A549 (cell line): ENCODE measurements at regions not wholly inside any gene's neighbourhood (a gene's known extent, or its start where the extent isn't known, plus 50 kb on each side); places are given as distances from the start of the nearest gene placed in this dataset.

Experiments
- ATAC-seq, 2 experiments: fragments of 200-7000 bp in 1 of 2; fragments of >200 bp in 1 of 2; cut with Nextera tagmentation in 1 of 2; cut with Tn5 transposase in 1 of 2; 3 replicates each; pipeline versions ENCODE4 v1.8.0 to v1.9.1; 2018 to 2020; ENCODE audit warnings: mild to moderate bottlenecking in 1 of 2, moderate library complexity in 1 of 2
- CTCF ChIA-PET: fragments of 300-600 bp; sonication (Branson Sonifier 250); formaldehyde crosslinking; extraction: SDS; loops from one replicate; lab custom pipeline; 2021; ENCODE audit warnings: antibody characterized with exemption, inconsistent platforms; lab: Yijun Ruan, JAX
- POLR2A ChIA-PET: fragments of 350-600 bp; formaldehyde crosslinking; extraction: SDS; loops from one replicate; lab custom pipeline; 2021; ENCODE audit warnings: antibody characterized with exemption, inconsistent platforms; lab: Yijun Ruan, JAX
- DNase-seq, 2 experiments: peaks; one replicate each; pipeline versions ENCODE4 v3.0.0 to v3.0.0-alpha.2; 2011 to 2016; ENCODE audit warnings: low read depth in 1 of 2, low spot score in 1 of 2
- FAIRE-seq: peaks from 2 replicates; lab custom pipeline; 2011; peaks lifted over from hg19 to GRCh38; lab: Jason Lieb, UNC
- H3K27ac ChIP-seq, 2 experiments: fragments of >200 bp; sonication (Bioruptor Twin); formaldehyde crosslinking; 3 replicates each; pipeline ENCODE4 v1.5.1; 2016 to 2017
- H3K4me1 ChIP-seq: fragments of >200 bp; sonication (Bioruptor Twin); formaldehyde crosslinking; 3 replicates; pipeline ENCODE4 v1.6.1; 2016
- H3K4me2 ChIP-seq: fragments of >200 bp; sonication (Bioruptor Twin); formaldehyde crosslinking; 3 replicates; pipeline ENCODE4 v1.6.1; 2016
- H3K4me3 ChIP-seq: fragments of >200 bp; sonication (Bioruptor Twin); formaldehyde crosslinking; 3 replicates; pipeline ENCODE4 v1.5.1; 2016
- H3K9me3 ChIP-seq: fragments of >200 bp; sonication (Bioruptor Twin); formaldehyde crosslinking; 3 replicates; pipeline ENCODE4 v1.6.1; 2016
- BCL3 ChIP-seq: fragments of >200 bp; sonication (Bioruptor Twin); formaldehyde crosslinking; IDR thresholded peaks from 3 replicates; pipeline ENCODE4 v1.6.1; 2016
- BHLHE40 ChIP-seq: IDR thresholded peaks from 2 replicates; pipeline ENCODE4 v1.6.1; 2012; ENCODE audit warnings: low read depth, low read length, inconsistent platforms
- CBX8 ChIP-seq: fragments of 200-600 bp; sonication (generic); IDR thresholded peaks from 2 replicates; pipeline ENCODE4 v1.6.1; 2016
- CEBPB ChIP-seq, 2 experiments: fragments of >200 bp in 1 of 2; sonication (Bioruptor Twin) in 1 of 2; formaldehyde crosslinking in 1 of 2; IDR thresholded peaks; 2 replicates each; pipeline ENCODE4 v1.6.1; 2012 to 2016
- CHD2 ChIP-seq: fragments of 150-350 bp; IDR thresholded peaks from 2 replicates; pipeline ENCODE4 v1.6.1; 2014; ENCODE audit warnings: low read length; ENCODE audit not compliant: partially characterized antibody
- E2F6 ChIP-seq: IDR thresholded peaks from 2 replicates; pipeline ENCODE4 v1.6.1; 2012; ENCODE audit warnings: low read depth, borderline replicate concordance
- ESRRA ChIP-seq: fragments of 150-350 bp; IDR thresholded peaks from 2 replicates; pipeline ENCODE4 v1.6.1; 2014; ENCODE audit warnings: mild to moderate bottlenecking, low read length, borderline replicate concordance
- GATA3 ChIP-seq: IDR thresholded peaks from 2 replicates; pipeline ENCODE4 v1.6.1; 2012; ENCODE audit warnings: borderline replicate concordance
- HEYL ChIP-seq: fragments of 250-450 bp; sonication (Bioruptor Pico); IDR thresholded peaks from 2 replicates; pipeline ENCODE4 v1.8.0; 2021; ENCODE audit warnings: mild to moderate bottlenecking, moderate library complexity
- HMGXB4 ChIP-seq: fragments of 250-450 bp; sonication (Bioruptor Pico); IDR thresholded peaks from 2 replicates; pipeline ENCODE4 v1.5.0; 2021; ENCODE audit warnings: mild to moderate bottlenecking, moderate library complexity, borderline replicate concordance
- HOXA7 ChIP-seq: fragments of 250-450 bp; sonication (Bioruptor Pico); IDR thresholded peaks from 2 replicates; pipeline ENCODE4 v1.5.0; 2020; ENCODE audit warnings: mild to moderate bottlenecking, moderate library complexity
- HOXB13 ChIP-seq: fragments of 250-450 bp; sonication (Bioruptor Pico); IDR thresholded peaks from 2 replicates; pipeline ENCODE4 v1.5.0; 2020; ENCODE audit warnings: low read depth, mild to moderate bottlenecking, moderate library complexity
- KDM1A ChIP-seq: fragments of 200-600 bp; sonication (generic); IDR thresholded peaks from 2 replicates; pipeline ENCODE4 v1.6.1; 2016; ENCODE audit warnings: low read depth, mild to moderate bottlenecking
- KDM5A ChIP-seq: fragments of 200-600 bp; sonication (generic); IDR thresholded peaks from 2 replicates; pipeline ENCODE4 v1.6.1; 2016; ENCODE audit warnings: antibody characterized with exemption, mild to moderate bottlenecking
- MAX ChIP-seq: IDR thresholded peaks from 2 replicates; pipeline ENCODE4 v1.6.1; 2012
- MYC ChIP-seq: IDR thresholded peaks from 2 replicates; pipeline ENCODE4 v1.6.1; 2012; ENCODE audit warnings: mild to moderate bottlenecking, inconsistent platforms, low read length, improper control_type of control experiment, borderline replicate concordance
- PBX3 ChIP-seq: IDR thresholded peaks from 2 replicates; pipeline ENCODE4 v1.6.1; 2012
- PHF8 ChIP-seq: fragments of 200-600 bp; sonication (generic); IDR thresholded peaks from 2 replicates; pipeline ENCODE4 v1.6.1; 2016; ENCODE audit warnings: low read depth, mild to moderate bottlenecking, antibody characterized with exemption, moderate library complexity, borderline replicate concordance
- POLR2A ChIP-seq: IDR thresholded peaks from 2 replicates; pipeline ENCODE4 v1.6.1; 2012; ENCODE audit warnings: mild to moderate bottlenecking, low read length
- POLR2AphosphoS2 ChIP-seq: conservative IDR thresholded peaks from 2 replicates; pipeline ENCODE4 v1.6.1; 2012; ENCODE audit warnings: low read length, improper control_type of control experiment, inconsistent platforms
- RCOR1 ChIP-seq: fragments of 150-350 bp; IDR thresholded peaks from 2 replicates; pipeline ENCODE4 v1.6.1; 2014; ENCODE audit warnings: antibody characterized with exemption, low read length, low read depth
- RNF2 ChIP-seq: fragments of 200-600 bp; sonication (generic); IDR thresholded peaks from 2 replicates; pipeline ENCODE4 v1.6.1; 2016; ENCODE audit warnings: low read depth, mild to moderate bottlenecking, antibody characterized with exemption, moderate library complexity, borderline replicate concordance
- SREBF2 ChIP-seq: fragments of 450-650 bp; IDR thresholded peaks from 2 replicates; pipeline ENCODE4 v1.6.1; 2014; ENCODE audit warnings: mild to moderate bottlenecking, moderate library complexity
- USF2 ChIP-seq: fragments of 450-650 bp; IDR thresholded peaks from 2 replicates; pipeline ENCODE4 v1.6.1; 2014; ENCODE audit warnings: antibody characterized with exemption
- ZC3H11A ChIP-seq: fragments of 450-650 bp; IDR thresholded peaks from 2 replicates; pipeline ENCODE4 v1.6.1; 2014; ENCODE audit warnings: antibody characterized with exemption, mild to moderate bottlenecking
- ZNF302 ChIP-seq: fragments of 250-450 bp; sonication (Bioruptor Pico); IDR thresholded peaks from 2 replicates; pipeline ENCODE4 v1.9.0; 2021; ENCODE audit warnings: inconsistent platforms, mild to moderate bottlenecking, moderate library complexity
- ZSCAN20 ChIP-seq: fragments of 250-450 bp; sonication (Bioruptor Pico); IDR thresholded peaks from 2 replicates; pipeline ENCODE4 v1.8.0; 2022; ENCODE audit warnings: mild to moderate bottlenecking, moderate library complexity
- WGBS: methylation state at CpG from one replicate; pipeline ENCODE4 v1.1.6; 2017; ENCODE audit errors: missing lambda C conversion rate; 5-methylcytosine and 5-hydroxymethylcytosine counted together

GRCh38 chr10:1852841-1853240 lies 115.5 kb upstream of the ADARB2 start:
- TF ChIP-seq PHF8, result no peak
- no peak for TF ChIP-seq RCOR1
- TF ChIP-seq POLR2AphosphoS2, result no peak
- no peak for TF ChIP-seq MAX
- ATAC-seq, result no peak
- H3K4me3 ChIP-seq, result no peak overlapping the region
- FAIRE-seq, result no peak
- H3K9me3 ChIP-seq, result no peaks in the 10 kb centered on the region
- no peak overlapping the region for H3K4me2 ChIP-seq
- H3K27ac ChIP-seq, result no peak overlapping the region
- WGBS, result 32% methylated on average over 6 of the region's 6 CpGs
- ChIA-PET CTCF (no interaction called here), POLR2A (no interaction called here)
- H3K4me1 ChIP-seq, result no peaks in the 10 kb centered on the region
- no peak for DNase-seq

- no peaks in the 10 kb centered on the region for H3K4me1 ChIP-seq
- 61% methylated on average over 8 of the region's 8 CpGs for WGBS
- no peak overlapping the region for H3K4me3 ChIP-seq
- DNase-seq (no peak), ATAC-seq (no peak), FAIRE-seq (no peak)
- ChIA-PET CTCF (interaction anchor here (1.1 kb wide), 1 partner anchor 8 kb away, joined by 3 read pairs; no protein-coding TSS in a partner anchor), POLR2A (no interaction called here)
- H3K9me3 ChIP-seq, result no peaks in the 10 kb centered on the region
- no peak overlapping the region for H3K27ac ChIP-seq
- no peak overlapping the region for H3K4me2 ChIP-seq
- TF ChIP-seq ESRRA (no peak), HOXB13 (CRISPR knock-in tag) (no peak), BCL3 (no peak), CHD2 (no peak), HOXA7 (CRISPR knock-in tag) (no peak), HMGXB4 (CRISPR knock-in tag) (no peak), GATA3 (no peak), SREBF2 (no peak), HEYL (no peak), ZNF302 (CRISPR knock-in tag) (no peak), CEBPB (IDR thresholded peaks at IDR 0.05) (no peak), POLR2AphosphoS2 (no peak), E2F6 (no peak), POLR2A (no peak), MYC (no peak), ZC3H11A (no peak), CBX8 (no peak), BHLHE40 (no peak), KDM1A (no peak)
Measured at GRCh38 chr10:1851762-1852161, 114.4 kb upstream of the ADARB2 start.

GRCh38 chr10:1850971-1851527 lies 113.7 kb upstream of the ADARB2 start:
- FAIRE-seq (no peak), DNase-seq (no peak)
- Histone ChIP-seq H3K27ac (no peak overlapping the region), H3K4me2 (no peak overlapping the region), H3K4me1 (no peaks in the 10 kb centered on the region)
- WGBS, result 4% methylated on average over 6 of the region's 6 CpGs
- POLR2A ChIA-PET, result no interaction called here
- no peak for TF ChIP-seq CEBPB (IDR thresholded peaks at IDR 0.05)
- no peak for TF ChIP-seq USF2
- TF ChIP-seq PBX3, result no peak
- no peak for TF ChIP-seq KDM5A
- no peak for TF ChIP-seq KDM1A
- TF ChIP-seq RNF2, result no peak
- no peak for TF ChIP-seq PHF8
- TF ChIP-seq ZSCAN20 (CRISPR knock-in tag), result no peak
- TF ChIP-seq HOXA7 (CRISPR knock-in tag), result no peak
- no peak for TF ChIP-seq POLR2AphosphoS2
- TF ChIP-seq GATA3, result no peak
- TF ChIP-seq HOXB13 (CRISPR knock-in tag), result no peak
- TF ChIP-seq, all 56 proteins: peak for 0
- no peak for ATAC-seq
- CTCF ChIA-PET, result no interaction called here
- Histone ChIP-seq H3K9me3 (no peaks in the 10 kb centered on the region), H3K4me3 (no peak overlapping the region)
